Stimulated activated CD8-positive, alpha-beta memory T cell treated with anti-CD3 and anti-CD28 coated beads, Interleukin-2, amount 100 ng/mL, for 1 hour (primary cell): ENCODE measurements at regions not wholly inside any gene's neighbourhood (a gene's known extent, or its start where the extent isn't known, plus 50 kb on each side); places are given as distances from the start of the nearest gene placed in this dataset.

Source experiments
- DNase-seq, 2 donors: peaks; one replicate each; pipeline ENCODE4 v3.0.0-alpha.2; 2020; ENCODE audit warnings: low read depth in 2 of 2

- DNase-seq, result no peak
Observed at GRCh38 chr19:31658993-31659896, 310.0 kb upstream of the TSHZ3 start.

DNA sequence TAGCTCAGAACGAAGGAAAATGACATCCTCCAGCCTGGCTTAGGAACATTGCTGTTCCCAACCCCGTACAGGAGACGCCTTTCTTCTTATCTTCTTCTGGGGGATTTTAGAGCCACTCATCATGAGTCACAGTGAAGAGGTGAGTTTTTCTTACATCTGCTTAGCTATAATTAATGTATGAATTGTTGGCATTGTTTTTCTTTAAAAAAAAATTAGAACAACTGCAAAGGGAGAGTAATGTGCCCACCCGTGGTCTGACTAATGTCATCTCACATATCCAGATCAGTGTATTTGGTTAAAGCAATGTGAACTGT lies 310.6 kb upstream of the TSHZ3 start:
- DNase-seq, result no peak

DNA sequence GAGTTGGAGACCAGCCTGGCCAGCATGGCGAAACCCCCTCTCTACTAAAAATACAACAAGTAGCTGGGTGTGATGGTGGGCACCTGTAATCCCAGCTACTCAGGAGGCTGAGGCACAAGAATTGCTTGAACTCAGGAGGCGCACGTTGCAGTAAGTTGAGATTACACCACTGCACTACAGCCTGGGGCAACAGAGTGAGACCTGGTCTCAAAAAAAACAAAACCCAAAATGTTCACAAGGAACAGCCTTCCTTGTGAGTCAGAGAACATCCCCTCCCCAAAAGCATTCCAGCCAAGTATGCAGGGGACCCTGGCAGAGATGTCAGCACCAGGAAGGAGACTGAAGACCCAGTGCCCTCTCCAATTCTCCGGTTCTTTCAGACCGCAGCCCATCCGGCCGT lies 314.9 kb upstream of the TSHZ3 start:
- DNase-seq, result no peak

GRCh38 chr19:31664997-31665396 lies 315.8 kb upstream of the TSHZ3 start:
- DNase-seq, result no peak

DNA sequence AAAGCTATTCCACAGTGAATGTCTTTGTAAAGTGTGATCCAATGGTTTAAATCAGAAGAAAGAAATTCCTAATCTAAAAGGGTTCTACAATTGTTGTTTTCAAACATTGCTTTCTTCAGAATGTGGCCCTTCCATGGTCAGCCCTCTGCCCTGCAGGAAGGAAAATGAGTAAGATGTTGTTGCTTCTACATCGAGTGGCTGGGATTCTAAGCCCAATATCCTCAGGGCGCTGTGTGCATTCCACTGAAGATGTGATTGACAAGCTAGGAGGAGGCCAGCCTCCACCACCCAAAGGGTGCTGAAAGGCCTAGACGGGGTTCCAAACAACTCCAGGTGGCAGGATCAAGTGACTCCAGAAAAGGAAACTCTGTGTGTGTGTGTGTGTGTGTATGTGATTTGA lies 316.9 kb upstream of the TSHZ3 start:
- no peak for DNase-seq

DNA sequence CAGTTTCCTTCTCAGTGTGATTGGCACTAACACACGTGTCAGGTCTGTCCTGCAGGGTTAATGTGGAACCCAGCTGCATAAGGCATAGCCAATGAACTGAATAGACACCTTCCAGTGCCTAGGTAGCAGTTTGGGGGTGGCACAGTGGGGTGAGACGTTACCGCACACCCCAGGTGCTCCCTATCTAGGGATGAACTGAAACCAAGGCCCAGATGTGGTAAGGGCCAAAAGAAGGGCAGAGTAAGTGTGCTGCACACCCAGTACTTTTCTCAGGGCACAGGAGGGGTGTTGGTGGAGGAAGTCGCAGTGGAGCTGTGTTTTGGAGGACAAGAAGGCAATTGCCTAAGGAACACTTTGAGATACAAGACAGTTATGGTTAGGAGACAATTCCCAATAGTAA lies 317.9 kb upstream of the TSHZ3 start:
- DNase-seq, result no peak

DNA sequence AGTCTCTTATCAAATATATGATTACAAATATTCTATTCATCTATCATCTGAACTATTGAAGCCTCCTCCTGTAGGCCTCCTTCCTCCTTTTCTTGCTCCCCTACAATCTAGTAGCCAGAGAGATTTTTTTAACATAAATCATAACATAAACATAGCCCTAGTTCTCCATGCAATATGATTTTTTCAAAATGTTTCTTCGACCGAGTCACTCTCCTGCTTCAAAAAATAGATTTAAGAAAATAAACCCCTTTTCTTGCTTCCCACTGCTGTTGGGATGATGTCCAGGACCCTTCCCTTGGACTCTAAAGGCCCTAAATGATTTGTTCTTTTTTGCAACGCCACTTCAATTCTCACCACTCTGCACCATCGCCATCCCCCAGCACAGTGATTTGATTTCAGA lies 319.7 kb upstream of the TSHZ3 start:
- DNase-seq, result no peak

GRCh38 chr19:31670931-31671330 lies 321.7 kb upstream of the TSHZ3 start:
- no peak for DNase-seq

- no peak for DNase-seq
Observed at GRCh38 chr19:31671411-31672035, 322.3 kb upstream of the TSHZ3 start.

DNA sequence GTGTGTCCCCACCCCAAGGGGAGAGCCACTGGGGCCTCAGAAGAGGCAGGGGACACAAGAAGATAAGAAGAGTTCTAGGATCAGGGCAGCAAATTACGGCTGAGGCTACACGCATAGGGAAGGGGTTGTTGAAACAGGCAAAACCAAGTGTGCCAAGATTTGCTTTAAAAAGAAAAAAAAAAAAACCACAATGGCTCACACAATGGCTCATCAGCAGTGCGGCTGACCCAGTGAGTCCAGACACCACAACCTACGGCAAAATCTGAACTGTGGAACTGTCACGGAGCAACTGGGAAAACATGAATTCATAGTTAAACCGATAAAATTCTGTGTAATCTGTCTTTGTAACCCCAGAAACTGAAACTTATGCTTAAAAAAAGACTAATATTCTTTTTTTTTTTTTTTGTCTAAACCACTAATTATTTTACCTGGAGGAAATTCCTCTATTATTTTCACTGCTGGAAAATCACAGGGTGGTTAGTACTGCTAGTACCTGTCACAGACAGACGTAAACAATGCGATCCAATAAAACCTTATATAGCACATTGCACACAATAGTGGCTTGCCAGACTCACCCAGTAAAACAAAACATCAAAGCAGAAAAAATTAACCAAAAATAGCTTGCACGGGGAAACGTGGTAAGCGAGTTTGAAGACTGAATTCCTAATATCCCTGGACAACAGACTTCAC lies 325.4 kb upstream of the TSHZ3 start:
- DNase-seq, result no peak

- DNase-seq, result no peak
Observed at GRCh38 chr19:31675193-31675913, 326.1 kb upstream of the TSHZ3 start.

DNA sequence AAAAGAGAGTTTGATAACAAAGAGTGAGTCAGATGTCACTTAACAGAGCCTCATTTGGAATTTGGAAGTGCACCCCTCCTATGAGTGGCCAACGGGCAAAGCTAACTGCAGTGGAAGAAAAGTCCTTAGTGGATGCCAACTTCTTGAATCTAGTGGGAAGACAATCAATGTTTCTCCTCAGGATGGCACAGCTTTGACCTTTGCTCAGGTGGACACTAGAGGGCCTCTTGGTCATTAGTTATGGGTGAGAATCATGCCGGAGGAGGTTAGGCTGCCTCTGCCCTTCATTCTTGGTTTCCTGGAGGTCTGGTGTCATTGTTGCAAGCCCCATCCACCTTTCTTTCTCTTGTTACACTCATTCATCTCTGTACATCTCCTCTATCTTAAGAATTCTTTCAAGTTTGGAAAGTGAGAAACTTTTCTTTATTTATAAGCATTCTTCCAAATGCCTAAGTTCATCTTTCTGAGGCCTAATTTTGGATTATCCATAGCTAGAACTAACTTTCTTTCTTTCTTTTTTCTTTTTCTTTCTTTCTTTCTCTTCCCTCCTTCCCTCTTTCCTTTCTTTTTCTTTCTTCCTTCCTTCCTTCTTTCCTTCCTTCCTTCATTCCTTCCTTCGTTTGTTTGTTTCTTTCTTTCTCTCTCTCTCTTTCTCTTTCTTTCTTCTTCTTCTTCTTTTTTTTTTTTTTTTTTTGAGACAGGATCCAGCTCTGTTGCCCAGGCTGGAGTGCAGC lies 327.2 kb upstream of the TSHZ3 start:
- no peak for DNase-seq

DNA sequence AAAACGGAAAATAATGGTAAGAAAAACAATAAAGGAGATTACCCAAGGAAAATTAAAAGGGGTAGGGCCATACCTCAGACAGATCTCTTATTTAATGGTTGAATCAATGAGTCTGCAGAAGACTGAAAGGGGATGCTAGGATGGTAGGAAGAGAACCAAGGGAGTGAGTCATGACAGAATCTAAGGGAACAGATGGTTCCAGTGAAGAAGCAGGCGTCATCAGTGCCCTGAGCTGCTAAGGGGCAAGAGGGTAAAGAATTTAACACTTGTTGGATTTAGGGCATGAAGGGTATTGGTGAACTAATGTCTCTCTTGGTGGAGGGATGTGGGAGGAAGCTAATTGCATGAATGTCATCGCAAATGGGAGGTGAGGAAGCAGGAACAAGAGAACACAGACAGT lies 329.2 kb upstream of the TSHZ3 start:
- no peak for DNase-seq

DNA sequence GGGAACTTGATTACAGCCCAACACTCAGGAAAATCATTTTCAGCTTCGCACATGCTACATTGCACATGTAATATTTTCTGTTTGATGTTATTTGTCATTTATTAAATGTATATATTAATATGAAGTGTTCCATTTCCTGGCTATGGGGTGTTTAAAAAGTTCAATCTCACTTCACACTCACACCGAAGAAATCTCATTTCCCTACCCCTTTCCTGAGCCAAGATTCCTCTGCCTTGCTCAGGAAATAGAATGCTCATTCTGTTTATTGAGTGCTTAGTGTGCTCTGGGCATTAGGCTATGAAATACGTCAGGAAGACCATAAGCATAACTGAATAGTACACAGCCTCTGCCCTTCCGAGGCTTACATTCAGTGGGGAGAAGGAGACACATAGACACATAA lies 331.9 kb upstream of the TSHZ3 start:
- no peak for DNase-seq

DNA sequence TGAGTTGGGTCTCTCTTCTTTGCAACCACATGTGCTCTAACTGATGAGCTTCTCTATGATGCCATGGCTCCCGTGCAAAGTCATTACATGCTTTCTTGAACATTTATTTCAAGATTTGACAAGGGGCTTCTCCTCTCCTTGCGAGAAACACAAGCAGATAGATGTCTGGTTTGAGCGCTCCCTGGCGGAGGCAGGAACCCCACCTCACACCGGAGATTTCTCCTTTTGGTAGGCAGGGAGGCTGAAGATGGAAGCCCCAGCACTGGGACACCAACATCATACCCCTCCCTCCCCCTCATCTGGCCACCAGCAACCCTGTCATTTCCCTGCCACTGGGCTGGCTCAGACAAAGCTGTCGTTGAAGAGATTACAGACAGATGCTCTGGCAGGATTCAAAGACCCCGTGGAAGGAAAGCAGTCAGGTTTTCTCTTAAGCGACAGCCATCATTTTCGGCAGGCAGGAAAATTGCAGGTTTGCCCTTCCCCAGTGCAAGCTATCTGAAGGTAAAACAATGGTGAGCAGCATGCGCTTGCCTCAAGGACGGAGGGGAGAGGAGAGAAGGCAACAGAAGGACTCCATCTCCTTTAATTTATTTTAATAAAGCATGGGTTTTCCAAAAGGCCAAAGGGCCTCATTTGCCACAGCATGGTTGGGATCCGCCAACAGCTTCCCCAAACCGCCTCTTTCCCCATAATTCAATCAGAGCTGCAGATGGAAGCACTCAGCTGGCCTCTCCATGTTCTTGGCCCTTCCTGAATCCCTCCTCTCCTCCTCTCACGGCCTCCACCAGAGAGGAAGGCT lies 344.1 kb upstream of the TSHZ3 start:
- DNase-seq, result no peak

GRCh38 chr19:31693933-31694269 lies 344.7 kb upstream of the TSHZ3 start:
- DNase-seq, result no peak

GRCh38 chr19:31694761-31695160 lies 345.5 kb upstream of the TSHZ3 start:
- no peak for DNase-seq

DNA sequence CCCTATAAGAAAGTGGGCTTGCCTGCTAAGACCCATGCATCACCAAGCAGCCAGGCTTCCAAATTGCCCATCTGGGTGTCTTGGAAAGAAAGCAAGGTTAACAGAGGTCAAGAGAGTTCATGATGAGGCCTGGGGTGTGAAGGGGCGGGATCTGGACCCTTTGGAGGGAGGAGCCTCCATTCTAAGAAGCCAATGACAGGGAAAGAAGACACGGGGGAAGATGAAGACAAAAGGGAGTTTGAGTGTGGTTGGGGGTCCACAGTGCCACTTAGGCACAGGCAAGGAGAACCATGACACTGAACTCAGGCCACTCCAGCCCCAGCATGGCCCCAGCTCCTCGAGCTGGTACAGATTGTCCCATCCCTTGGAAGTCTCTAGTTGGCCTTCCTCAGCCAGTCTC lies 350.2 kb upstream of the TSHZ3 start:
- DNase-seq, result no peak

- DNase-seq, result no peak
Observed at GRCh38 chr19:31701146-31701545, 351.9 kb upstream of the TSHZ3 start.

DNA sequence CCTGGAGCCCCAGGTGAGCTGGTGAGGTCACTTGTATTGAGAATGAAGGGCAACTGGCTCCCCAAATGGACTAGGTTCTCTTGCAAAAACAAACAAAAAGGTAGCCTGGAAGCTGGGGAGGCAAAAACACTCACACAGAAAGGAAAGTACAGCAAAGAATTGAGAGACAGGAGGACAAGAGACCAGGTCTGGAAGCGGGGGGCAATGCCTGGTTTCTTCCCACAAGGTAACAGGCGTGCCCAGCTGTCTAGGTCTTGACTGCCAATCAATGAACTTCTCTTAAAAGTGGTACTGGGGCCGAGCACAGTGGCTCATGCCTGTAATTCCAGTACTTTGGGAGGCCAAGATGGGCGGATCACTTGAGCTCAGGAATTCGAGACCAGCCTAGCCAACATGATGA lies 356.4 kb upstream of the TSHZ3 start:
- DNase-seq, result no peak

- no peak for DNase-seq
Observed at GRCh38 chr19:31706131-31706530, 356.9 kb upstream of the TSHZ3 start.
